GM12872 (cell line): ENCODE measurements at regions not wholly inside any gene's neighbourhood (a gene's known extent, or its start where the extent isn't known, plus 50 kb on each side); places are given as distances from the start of the nearest gene placed in this dataset.

Source experiments
- TF ChIP-seq, protein P1 (sequence below): IDR thresholded peaks from 3 replicates; pipeline ENCODE4 v1.5.1; 2011; ENCODE audit warnings: low read depth, mild to moderate bottlenecking, low read length, moderate library complexity; ENCODE audit not compliant: insufficient read depth

DNA sequence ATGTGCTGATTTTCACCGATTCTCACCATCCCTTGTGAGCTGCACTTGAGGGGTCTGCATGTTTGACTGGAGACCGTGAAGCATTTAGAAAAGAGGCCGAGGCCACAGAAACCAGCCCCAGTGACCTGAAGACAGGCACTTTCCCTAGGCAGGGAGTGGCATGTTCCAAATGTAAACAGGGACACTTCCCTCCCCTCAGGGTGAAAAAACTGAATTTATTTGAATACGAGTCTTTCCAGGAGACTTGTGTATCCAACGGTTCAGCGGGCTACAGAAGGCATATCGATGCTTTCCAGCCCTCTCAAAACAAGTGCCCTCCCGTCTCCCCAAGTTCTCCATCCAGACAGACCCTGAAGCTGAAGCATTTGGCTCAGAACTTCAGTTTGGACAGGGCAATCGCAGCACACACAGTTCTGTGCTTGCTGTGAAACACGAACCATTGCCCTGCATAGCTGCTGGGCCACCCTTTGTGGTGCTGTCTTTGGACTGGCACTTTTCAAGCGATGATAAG, 106.1 kb downstream of the ZIC5 start:
- TF ChIP-seq, protein P1, sequence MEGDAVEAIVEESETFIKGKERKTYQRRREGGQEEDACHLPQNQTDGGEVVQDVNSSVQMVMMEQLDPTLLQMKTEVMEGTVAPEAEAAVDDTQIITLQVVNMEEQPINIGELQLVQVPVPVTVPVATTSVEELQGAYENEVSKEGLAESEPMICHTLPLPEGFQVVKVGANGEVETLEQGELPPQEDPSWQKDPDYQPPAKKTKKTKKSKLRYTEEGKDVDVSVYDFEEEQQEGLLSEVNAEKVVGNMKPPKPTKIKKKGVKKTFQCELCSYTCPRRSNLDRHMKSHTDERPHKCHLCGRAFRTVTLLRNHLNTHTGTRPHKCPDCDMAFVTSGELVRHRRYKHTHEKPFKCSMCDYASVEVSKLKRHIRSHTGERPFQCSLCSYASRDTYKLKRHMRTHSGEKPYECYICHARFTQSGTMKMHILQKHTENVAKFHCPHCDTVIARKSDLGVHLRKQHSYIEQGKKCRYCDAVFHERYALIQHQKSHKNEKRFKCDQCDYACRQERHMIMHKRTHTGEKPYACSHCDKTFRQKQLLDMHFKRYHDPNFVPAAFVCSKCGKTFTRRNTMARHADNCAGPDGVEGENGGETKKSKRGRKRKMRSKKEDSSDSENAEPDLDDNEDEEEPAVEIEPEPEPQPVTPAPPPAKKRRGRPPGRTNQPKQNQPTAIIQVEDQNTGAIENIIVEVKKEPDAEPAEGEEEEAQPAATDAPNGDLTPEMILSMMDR = no peak

DNA sequence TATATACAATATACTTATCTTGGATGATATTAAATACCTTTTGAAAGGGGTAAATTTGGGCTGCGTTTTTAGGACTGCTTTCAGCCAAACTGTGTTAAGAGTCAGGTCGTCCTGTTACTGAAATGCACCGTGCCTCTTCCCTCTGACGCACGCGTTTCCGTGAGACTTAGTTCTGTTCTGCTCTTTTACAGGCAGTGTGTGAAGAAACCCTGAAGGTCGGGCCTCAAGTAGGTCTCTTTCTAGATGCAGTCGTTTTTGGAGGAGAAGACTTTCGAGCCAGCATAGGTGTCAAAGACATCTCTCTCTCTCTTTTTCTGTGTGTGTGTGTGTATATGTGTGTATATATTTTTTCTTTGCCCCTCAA, 107.0 kb downstream of the ZIC5 start:
- TF ChIP-seq, protein P1 = no peak

DNA sequence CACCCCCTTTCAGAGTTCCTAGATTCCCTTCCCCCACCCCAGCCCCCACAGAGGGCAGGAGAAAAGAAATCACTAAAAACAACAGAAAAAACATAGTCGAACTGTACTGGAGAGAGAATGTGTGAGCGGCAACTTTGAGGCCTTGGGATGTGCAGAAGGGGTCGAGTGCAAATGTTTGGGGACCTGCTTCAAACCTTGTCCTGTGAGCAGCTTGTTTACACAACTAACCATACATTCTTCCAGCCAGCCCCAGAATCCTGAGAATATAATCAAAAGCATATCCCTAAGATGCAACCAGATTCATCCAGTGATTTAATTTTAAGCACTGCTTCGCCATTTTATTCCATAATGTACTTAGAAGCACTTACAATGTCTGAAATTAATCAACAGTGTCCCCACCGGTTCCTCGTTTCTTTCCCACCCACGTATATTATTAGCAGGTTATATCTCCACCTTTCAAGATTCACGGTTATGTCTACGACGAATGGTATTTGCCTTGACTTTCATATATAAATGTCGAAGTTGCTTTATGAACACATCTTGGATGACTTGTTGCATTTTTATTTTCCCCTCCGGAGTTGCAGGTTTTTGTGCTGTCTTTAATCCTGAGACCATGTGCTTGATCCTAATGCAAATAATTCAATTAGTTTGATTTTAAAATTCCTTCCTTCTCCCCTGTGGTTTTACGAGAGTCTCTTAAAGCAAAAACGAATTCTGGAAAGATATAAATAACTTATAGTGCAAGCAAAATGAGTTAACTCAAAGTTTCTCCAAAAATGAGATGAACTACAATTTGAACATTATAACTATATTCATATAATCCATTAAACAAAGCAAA, 107.6 kb downstream of the ZIC5 start:
- TF ChIP-seq, protein P1 = no peak

DNA sequence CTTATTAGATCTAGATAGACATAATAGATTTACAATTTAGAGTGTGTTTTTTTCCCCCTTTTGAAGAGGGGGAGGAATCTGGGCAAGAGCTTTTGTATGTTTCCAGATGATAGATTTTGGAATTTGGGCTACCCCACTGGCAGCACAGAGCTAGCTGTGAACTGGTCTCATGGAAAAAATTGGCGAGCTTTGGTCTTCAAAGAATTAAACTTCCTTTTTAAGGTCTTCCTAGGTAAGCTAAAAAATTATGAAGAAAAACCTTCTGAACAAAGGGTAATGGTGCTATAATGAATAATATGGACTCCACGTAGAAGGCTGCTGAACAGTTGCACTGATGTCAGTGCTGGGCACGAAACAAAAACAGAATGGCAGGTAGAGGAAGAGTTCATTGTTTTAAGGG, 109.3 kb downstream of the ZIC5 start:
- TF ChIP-seq, protein P1 = no peak

DNA sequence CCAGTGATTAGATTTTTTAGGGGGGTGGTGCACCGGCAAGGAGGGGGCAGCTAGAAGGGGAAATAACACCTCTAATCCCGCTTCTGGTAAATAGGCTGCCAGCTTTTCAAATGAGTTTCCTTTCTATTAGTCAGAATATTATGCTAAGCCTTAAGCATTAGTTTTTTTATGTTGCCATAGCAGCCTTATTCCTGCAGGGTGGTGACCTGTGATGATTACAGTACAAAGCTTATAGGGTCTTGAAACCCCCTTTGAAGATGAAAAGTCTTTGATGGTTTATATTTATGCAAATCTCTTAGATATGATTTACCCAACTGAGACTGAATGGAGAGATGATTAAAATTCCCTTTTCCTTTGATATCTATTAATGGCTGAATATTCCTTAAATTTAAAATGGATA, 109.8 kb downstream of the ZIC5 start:
- TF ChIP-seq, protein P1 = no peak

DNA sequence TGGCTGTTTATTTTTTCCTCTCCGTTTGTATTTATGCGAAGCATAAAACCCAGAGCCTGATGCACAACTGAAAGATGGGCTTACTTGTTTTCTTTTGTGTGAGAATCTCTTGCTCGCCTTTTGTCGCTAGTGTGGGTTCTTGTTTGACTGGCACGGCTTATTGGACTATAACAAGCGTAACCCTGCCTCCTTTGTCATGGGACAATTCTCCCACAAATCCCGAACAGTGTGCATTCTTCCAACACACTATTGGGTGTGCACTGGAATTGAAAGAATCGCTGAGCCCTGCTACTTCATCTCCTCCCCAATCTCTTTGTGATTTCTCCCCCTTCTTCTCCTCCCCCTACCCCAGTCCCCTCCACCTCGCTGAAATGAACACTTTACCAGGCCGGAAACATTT, 110.8 kb downstream of the ZIC5 start:
- TF ChIP-seq, protein P1 = no peak

DNA sequence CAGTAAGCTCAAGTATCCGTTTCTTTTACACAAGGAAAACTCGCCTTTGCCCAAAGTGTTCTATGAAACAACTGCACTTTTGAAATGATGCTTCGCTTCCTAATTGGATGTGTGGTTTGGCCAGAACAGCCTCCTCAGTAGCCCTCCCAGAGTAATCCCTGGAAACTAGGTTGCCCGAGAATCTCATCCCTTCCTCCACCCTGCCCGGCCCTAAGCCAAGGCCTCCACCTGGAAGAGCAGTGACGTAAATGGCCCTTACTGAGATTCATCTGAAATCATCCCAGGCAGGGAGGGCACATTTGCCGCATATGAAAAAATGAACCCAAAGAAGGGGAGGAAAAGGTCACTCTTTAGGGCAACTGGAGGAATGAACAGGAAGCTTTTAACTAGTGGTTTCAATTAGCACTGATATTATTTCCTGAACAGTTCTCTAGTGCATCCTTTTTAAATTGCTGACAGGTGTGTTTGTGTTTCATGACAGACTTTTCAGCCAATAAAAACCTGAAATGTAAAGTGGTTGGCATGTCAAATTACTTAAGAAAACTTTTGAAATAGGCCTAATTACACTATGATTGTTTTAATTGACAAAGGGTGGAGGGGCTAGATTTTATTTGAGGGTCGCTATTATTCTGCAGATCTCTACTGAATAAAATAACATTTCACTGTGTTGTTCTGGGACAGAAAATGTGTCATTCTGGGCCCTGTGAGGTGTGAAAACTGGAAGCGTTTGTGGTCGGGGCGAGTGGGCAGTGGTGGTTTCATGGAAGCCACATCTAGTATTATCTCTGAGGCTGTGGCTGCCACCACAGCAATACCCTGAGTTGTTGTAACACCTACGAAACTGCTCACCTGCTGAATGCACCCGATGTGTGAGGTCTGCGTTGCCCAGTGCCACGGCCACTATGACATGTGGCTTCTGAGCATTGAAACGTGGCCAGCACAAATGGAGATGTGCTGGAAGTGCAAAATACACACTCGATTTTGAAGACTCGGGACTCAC, 112.1 kb downstream of the ZIC5 start:
- TF ChIP-seq, protein P1 = no peak
